Neural progenitor cell (in vitro differentiated cells): ENCODE measurements at regions not wholly inside any gene's neighbourhood (a gene's known extent, or its start where the extent isn't known, plus 50 kb on each side); places are given as distances from the start of the nearest gene placed in this dataset.

Source experiments
- EZH2 ChIP-seq: fragments of 200-600 bp; sonication (generic); IDR thresholded peaks from 2 replicates; pipeline ENCODE4 v1.6.1; 2017; ENCODE audit warnings: antibody characterized with exemption, mild to moderate bottlenecking, moderate library complexity
- TF ChIP-seq, protein P1 (sequence below): fragments of 200-600 bp; sonication (generic); IDR thresholded peaks from 2 replicates; pipeline ENCODE4 v1.5.1; 2017; ENCODE audit warnings: antibody characterized with exemption, mild to moderate bottlenecking

- TF ChIP-seq EZH2: no peak
- TF ChIP-seq, protein P1, sequence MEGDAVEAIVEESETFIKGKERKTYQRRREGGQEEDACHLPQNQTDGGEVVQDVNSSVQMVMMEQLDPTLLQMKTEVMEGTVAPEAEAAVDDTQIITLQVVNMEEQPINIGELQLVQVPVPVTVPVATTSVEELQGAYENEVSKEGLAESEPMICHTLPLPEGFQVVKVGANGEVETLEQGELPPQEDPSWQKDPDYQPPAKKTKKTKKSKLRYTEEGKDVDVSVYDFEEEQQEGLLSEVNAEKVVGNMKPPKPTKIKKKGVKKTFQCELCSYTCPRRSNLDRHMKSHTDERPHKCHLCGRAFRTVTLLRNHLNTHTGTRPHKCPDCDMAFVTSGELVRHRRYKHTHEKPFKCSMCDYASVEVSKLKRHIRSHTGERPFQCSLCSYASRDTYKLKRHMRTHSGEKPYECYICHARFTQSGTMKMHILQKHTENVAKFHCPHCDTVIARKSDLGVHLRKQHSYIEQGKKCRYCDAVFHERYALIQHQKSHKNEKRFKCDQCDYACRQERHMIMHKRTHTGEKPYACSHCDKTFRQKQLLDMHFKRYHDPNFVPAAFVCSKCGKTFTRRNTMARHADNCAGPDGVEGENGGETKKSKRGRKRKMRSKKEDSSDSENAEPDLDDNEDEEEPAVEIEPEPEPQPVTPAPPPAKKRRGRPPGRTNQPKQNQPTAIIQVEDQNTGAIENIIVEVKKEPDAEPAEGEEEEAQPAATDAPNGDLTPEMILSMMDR: no peak
Observed at GRCh38 chr7:92982928-92983327, 134.9 kb downstream of the SAMD9 start.
